Neural cell (in vitro differentiated cells): ENCODE measurements at regions not wholly inside any gene's neighbourhood (a gene's known extent, or its start where the extent isn't known, plus 50 kb on each side); places are given as distances from the start of the nearest gene placed in this dataset.

Experiments
- H2AFZ ChIP-seq: fragments of 200-600, 300-800 bp; sonication (generic), shearing (Covaris generic); 2 replicates; pipeline ENCODE4 v1.6.0; 2014; ENCODE audit warnings: low read depth, mild to moderate bottlenecking, antibody characterized with exemption, low read length, moderate library complexity
- H3F3A ChIP-seq: fragments of 200-600 bp; shearing (Covaris generic); 2 replicates; pipeline ENCODE4 v1.6.1; 2016; ENCODE audit warnings: mild to moderate bottlenecking, moderate library complexity, mixed read lengths, antibody characterized with exemption, low read length; ENCODE audit not compliant: insufficient read depth, poor library complexity, severe bottlenecking
- H3K27ac ChIP-seq: fragments of 200-600, 300-800 bp; sonication (generic), shearing (Covaris generic); 2 replicates; pipeline ENCODE4 v1.5.1; 2014; ENCODE audit warnings: mild to moderate bottlenecking, low read length, moderate library complexity
- H3K27me3 ChIP-seq: fragments of 300-800, 200-600 bp; sonication (generic), shearing (Covaris generic); 2 replicates; pipeline ENCODE4 v1.6.0; 2014; ENCODE audit warnings: mild to moderate bottlenecking, low read depth, low read length, moderate library complexity; ENCODE audit not compliant: insufficient read depth
- H3K36me3 ChIP-seq: fragments of 300-800, 200-600 bp; sonication (generic), shearing (Covaris generic); 2 replicates; pipeline ENCODE4 v1.5.1; 2014; ENCODE audit warnings: mild to moderate bottlenecking, antibody characterized with exemption, low read length, moderate library complexity; ENCODE audit not compliant: insufficient read depth
- H3K4me2 ChIP-seq: fragments of 300-800, 200-600 bp; sonication (generic), shearing (Covaris generic); 2 replicates; pipeline ENCODE4 v1.6.0; 2014; ENCODE audit warnings: mild to moderate bottlenecking, low read length
- H3K4me3 ChIP-seq: fragments of 300-800, 200-600 bp; sonication (generic), shearing (Covaris generic); 2 replicates; pipeline ENCODE4 v1.5.1; 2014; ENCODE audit warnings: mild to moderate bottlenecking, low read length, moderate library complexity
- H3K79me2 ChIP-seq: fragments of 200-600 bp; shearing (Covaris generic); replicated peaks from 2 replicates; pipeline ENCODE4 v1.6.0; 2014; ENCODE audit warnings: mild to moderate bottlenecking, low read length, moderate library complexity; ENCODE audit not compliant: insufficient read depth
- H3K9ac ChIP-seq: fragments of 300-800, 200-600 bp; sonication (generic), shearing (Covaris generic); 2 replicates; pipeline ENCODE4 v1.6.1; 2016; ENCODE audit warnings: mild to moderate bottlenecking, low read length, mixed read lengths
- H3K9me2 ChIP-seq: fragments of 200-600 bp; shearing (Covaris generic); 2 replicates; pipeline ENCODE4 v1.6.1; 2016; ENCODE audit warnings: mild to moderate bottlenecking, low read length, mixed read lengths; ENCODE audit not compliant: insufficient read depth
- H3K9me3 ChIP-seq: fragments of 200-600, 300-800 bp; sonication (generic), shearing (Covaris generic); 2 replicates; pipeline ENCODE4 v1.6.1; 2016; ENCODE audit warnings: mild to moderate bottlenecking, mixed run types, low read length, moderate library complexity, mixed read lengths
- H4K20me1 ChIP-seq: fragments of 200-600 bp; shearing (Covaris generic); 2 replicates; pipeline ENCODE4 v1.6.1; 2016; ENCODE audit warnings: mild to moderate bottlenecking, mixed run types; ENCODE audit not compliant: insufficient read depth
- EP300 ChIP-seq: fragments of 450-650 bp; conservative IDR thresholded peaks from 2 replicates; pipeline ENCODE4 v1.6.1; 2014; ENCODE audit warnings: antibody characterized with exemption, mild to moderate bottlenecking, moderate library complexity; ENCODE audit not compliant: poor library complexity, severe bottlenecking
- EZH2 ChIP-seq: fragments of 200-600, 300-800 bp; shearing (Covaris generic), sonication (generic); IDR thresholded peaks from 2 replicates; pipeline ENCODE4 v1.6.1; 2014; ENCODE audit warnings: antibody characterized with exemption, low read length, borderline replicate concordance, mild to moderate bottlenecking; ENCODE audit not compliant: insufficient read depth, poor library complexity, severe bottlenecking
- MXI1 ChIP-seq: fragments of 450-650 bp; conservative IDR thresholded peaks from 2 replicates; pipeline ENCODE4 v1.6.1; 2014; ENCODE audit warnings: antibody characterized with exemption, mild to moderate bottlenecking; ENCODE audit not compliant: poor library complexity, severe bottlenecking
- POLR2AphosphoS5 ChIP-seq: IDR thresholded peaks from 2 replicates; pipeline ENCODE4 v1.6.1; 2012
- RAD21 ChIP-seq: fragments of 450-650 bp; conservative IDR thresholded peaks from 2 replicates; pipeline ENCODE4 v1.6.1; 2014; ENCODE audit warnings: antibody characterized with exemption, mild to moderate bottlenecking, moderate library complexity
- SMC3 ChIP-seq: fragments of 450-650 bp; conservative IDR thresholded peaks from 2 replicates; pipeline ENCODE4 v1.6.1; 2014; ENCODE audit warnings: antibody characterized with exemption, mild to moderate bottlenecking, moderate library complexity; ENCODE audit not compliant: poor library complexity
- TAF1 ChIP-seq: IDR thresholded peaks from 2 replicates; pipeline ENCODE4 v1.6.1; 2012; ENCODE audit warnings: low read depth
- TF ChIP-seq, protein P1 (sequence below): fragments of 450-650 bp; IDR thresholded peaks from 2 replicates; pipeline ENCODE4 v1.5.1; 2014; ENCODE audit warnings: antibody characterized with exemption, mild to moderate bottlenecking, moderate library complexity; ENCODE audit not compliant: poor library complexity, severe bottlenecking
- TF ChIP-seq, protein P2 (sequence below): IDR thresholded peaks from 2 replicates; pipeline ENCODE4 v1.6.1; 2012; ENCODE audit warnings: borderline replicate concordance

DNA sequence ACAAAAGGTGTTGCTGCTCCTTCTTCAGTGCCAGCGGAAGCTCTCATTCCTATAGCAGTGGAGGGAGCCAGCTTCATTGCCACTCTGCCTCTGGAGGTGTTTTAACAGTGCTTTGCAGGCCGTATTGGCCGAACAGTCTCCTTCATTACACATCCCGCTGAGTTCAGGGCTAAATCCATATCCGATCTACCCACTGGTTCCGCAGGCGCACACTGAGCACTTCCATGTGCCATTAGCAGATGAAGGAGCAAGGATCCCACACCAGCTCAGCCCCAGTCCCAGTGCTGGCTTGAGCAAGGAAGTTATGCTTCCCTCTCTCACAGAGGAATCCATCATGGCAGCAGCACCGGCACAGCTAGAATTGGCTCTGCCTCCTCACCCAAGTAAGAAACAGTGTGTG is 121.2 kb upstream of the IRX2 start:
- Histone ChIP-seq H3K27me3 (no peaks in the 10 kb centered on the region), H3K9ac (no peak overlapping the region), H3F3A (no peaks in the 10 kb centered on the region), H3K4me2 (no peak overlapping the region), H3K9me3 (no peaks in the 10 kb centered on the region), H3K9me2 (no peaks in the 10 kb centered on the region), H3K27ac (no peak overlapping the region), H2AFZ (no peak overlapping the region), H3K4me3 (no peak overlapping the region), H3K79me2 (no peaks in the 10 kb centered on the region), H3K36me3 (no peaks in the 10 kb centered on the region), H4K20me1 (no peaks in the 10 kb centered on the region)
- TF ChIP-seq SMC3 (no peak), TAF1 (no peak), EP300 (no peak), POLR2AphosphoS5 (no peak), MXI1 (no peak), RAD21 (no peak), EZH2 (no peak)
- TF ChIP-seq, protein P1, sequence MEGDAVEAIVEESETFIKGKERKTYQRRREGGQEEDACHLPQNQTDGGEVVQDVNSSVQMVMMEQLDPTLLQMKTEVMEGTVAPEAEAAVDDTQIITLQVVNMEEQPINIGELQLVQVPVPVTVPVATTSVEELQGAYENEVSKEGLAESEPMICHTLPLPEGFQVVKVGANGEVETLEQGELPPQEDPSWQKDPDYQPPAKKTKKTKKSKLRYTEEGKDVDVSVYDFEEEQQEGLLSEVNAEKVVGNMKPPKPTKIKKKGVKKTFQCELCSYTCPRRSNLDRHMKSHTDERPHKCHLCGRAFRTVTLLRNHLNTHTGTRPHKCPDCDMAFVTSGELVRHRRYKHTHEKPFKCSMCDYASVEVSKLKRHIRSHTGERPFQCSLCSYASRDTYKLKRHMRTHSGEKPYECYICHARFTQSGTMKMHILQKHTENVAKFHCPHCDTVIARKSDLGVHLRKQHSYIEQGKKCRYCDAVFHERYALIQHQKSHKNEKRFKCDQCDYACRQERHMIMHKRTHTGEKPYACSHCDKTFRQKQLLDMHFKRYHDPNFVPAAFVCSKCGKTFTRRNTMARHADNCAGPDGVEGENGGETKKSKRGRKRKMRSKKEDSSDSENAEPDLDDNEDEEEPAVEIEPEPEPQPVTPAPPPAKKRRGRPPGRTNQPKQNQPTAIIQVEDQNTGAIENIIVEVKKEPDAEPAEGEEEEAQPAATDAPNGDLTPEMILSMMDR: no peak
- TF ChIP-seq, protein P2, sequence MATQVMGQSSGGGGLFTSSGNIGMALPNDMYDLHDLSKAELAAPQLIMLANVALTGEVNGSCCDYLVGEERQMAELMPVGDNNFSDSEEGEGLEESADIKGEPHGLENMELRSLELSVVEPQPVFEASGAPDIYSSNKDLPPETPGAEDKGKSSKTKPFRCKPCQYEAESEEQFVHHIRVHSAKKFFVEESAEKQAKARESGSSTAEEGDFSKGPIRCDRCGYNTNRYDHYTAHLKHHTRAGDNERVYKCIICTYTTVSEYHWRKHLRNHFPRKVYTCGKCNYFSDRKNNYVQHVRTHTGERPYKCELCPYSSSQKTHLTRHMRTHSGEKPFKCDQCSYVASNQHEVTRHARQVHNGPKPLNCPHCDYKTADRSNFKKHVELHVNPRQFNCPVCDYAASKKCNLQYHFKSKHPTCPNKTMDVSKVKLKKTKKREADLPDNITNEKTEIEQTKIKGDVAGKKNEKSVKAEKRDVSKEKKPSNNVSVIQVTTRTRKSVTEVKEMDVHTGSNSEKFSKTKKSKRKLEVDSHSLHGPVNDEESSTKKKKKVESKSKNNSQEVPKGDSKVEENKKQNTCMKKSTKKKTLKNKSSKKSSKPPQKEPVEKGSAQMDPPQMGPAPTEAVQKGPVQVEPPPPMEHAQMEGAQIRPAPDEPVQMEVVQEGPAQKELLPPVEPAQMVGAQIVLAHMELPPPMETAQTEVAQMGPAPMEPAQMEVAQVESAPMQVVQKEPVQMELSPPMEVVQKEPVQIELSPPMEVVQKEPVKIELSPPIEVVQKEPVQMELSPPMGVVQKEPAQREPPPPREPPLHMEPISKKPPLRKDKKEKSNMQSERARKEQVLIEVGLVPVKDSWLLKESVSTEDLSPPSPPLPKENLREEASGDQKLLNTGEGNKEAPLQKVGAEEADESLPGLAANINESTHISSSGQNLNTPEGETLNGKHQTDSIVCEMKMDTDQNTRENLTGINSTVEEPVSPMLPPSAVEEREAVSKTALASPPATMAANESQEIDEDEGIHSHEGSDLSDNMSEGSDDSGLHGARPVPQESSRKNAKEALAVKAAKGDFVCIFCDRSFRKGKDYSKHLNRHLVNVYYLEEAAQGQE: no peak

DNA sequence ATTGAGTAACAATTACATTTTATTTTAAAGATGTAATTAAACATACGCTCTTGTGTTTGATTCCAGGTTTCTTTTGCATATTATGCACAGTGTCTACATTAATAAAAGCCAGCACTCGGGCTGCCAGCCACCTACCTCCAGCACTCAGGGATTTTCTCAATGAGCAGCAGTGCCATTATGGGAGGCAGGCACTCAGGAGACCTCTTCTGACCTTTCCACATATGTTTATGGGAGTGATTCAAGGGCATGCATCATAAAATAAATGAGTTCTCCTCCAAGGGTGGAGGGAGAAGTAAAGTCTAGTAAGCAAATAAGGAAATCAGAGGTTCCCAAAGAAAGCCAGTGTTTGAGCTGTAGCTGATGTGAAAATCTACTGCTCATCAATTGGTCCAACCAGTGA is 119.8 kb upstream of the IRX2 start:
- H4K20me1 ChIP-seq: no peaks in the 10 kb centered on the region
- H3K9ac ChIP-seq: no peak overlapping the region
- no peaks in the 10 kb centered on the region for H3K9me3 ChIP-seq
- TF ChIP-seq MXI1: no peak
- no peak for TF ChIP-seq RAD21
- TF ChIP-seq EP300: no peak
- TF ChIP-seq, protein P1: no peak
- TF ChIP-seq SMC3: no peak
- TF ChIP-seq, protein P2: no peak
- TF ChIP-seq POLR2AphosphoS5: no peak
- TF ChIP-seq TAF1: no peak
- TF ChIP-seq EZH2: no peak
- H3F3A ChIP-seq: no peaks in the 10 kb centered on the region
- no peaks in the 10 kb centered on the region for H3K27me3 ChIP-seq
- H3K79me2 ChIP-seq: no peaks in the 10 kb centered on the region
- H2AFZ ChIP-seq: no peak overlapping the region
- no peak overlapping the region for H3K27ac ChIP-seq
- no peaks in the 10 kb centered on the region for H3K36me3 ChIP-seq
- no peak overlapping the region for H3K4me2 ChIP-seq
- no peak overlapping the region for H3K4me3 ChIP-seq
- H3K9me2 ChIP-seq: no peaks in the 10 kb centered on the region
